Activated T-helper 1 cell treated with anti-CD3 and anti-CD28 coated beads, Interleukin-12 subunit alpha, Interleukin-12 subunit beta, Interleukin-2, Interleukin-4 antibody, amounts not matched to agents 30 ng/mL and 10 ng/mL and 1 ng/mL, durations not matched to agents 14 hours and 24 hours and 36 hours (primary cell): ENCODE measurements at regions not wholly inside any gene's neighbourhood (a gene's known extent, or its start where the extent isn't known, plus 50 kb on each side); places are given as distances from the start of the nearest gene placed in this dataset.
A peak's percentile ranks its signal among the peaks of the same experiment; 100 is the strongest.
"Not testable (repeated sequence)": the region's sequence is repeated elsewhere in the genome, so short reads cannot be mapped to it uniquely, and the experiment has no call there.

Experiments used
- DNase-seq: peaks from one replicate; pipeline ENCODE4 v3.0.0; 2021; ENCODE audit warnings: low spot score
- H3K27ac Mint-ChIP-seq: one replicate; pipeline ENCODE4 v1.8.0; 2021; ENCODE audit warnings: mild to moderate bottlenecking, mixed read lengths
- H3K27me3 Mint-ChIP-seq: one replicate; pipeline ENCODE4 v1.8.0; 2022; ENCODE audit warnings: mild to moderate bottlenecking, moderate library complexity, mixed read lengths; ENCODE audit not compliant: insufficient read depth
- H3K36me3 Mint-ChIP-seq: one replicate; pipeline ENCODE4 v1.8.0; 2021; ENCODE audit warnings: low read depth, mixed read lengths
- H3K4me1 Mint-ChIP-seq: one replicate; pipeline ENCODE4 v1.8.0; 2021; ENCODE audit warnings: low read depth, mixed read lengths
- H3K4me3 Mint-ChIP-seq: one replicate; pipeline ENCODE4 v1.8.0; 2021; ENCODE audit warnings: mild to moderate bottlenecking, moderate library complexity, mixed read lengths
- H3K9me3 Mint-ChIP-seq: one replicate; pipeline ENCODE4 v1.8.0; 2021; ENCODE audit warnings: mixed read lengths
- intact Hi-C: fragments of 100-400 bp; cut with micrococcal nuclease; formaldehyde crosslinking; loops from one replicate; pipeline ENCODE4 v1.15.1; 2024

- intact Hi-C loops: no loop called here
- H3K27me3 Mint-ChIP-seq: no peaks in the 10 kb centered on the region
- peaks cover 6% of the 10 kb centered on the region for H3K36me3 Mint-ChIP-seq
- DNase-seq: no peak
- H3K4me3 Mint-ChIP-seq: no peak overlapping the region
- peaks cover 13% of the 10 kb centered on the region for H3K9me3 Mint-ChIP-seq
- no peak overlapping the region for H3K27ac Mint-ChIP-seq
- H3K4me1 Mint-ChIP-seq: no peaks in the 10 kb centered on the region
Observed at GRCh38 chr2:144111437-144111836, 408.5 kb downstream of the ZEB2 start.

- intact Hi-C loops, H3K27me3 Mint-ChIP-seq, H3K36me3 Mint-ChIP-seq, H3K4me1 Mint-ChIP-seq, H3K27ac Mint-ChIP-seq, H3K4me3 Mint-ChIP-seq, DNase-seq: not testable (repeated sequence)
- peaks cover 32% of the 10 kb centered on the region for H3K9me3 Mint-ChIP-seq
Observed at GRCh38 chr2:144106104-144106503, 413.8 kb downstream of the ZEB2 start.

GRCh38 chr2:144102386-144102785, 417.5 kb downstream of the ZEB2 start:
- Mint-ChIP-seq H3K4me3 (no peak overlapping the region), H3K27ac (no peak overlapping the region), H3K36me3 (no peaks in the 10 kb centered on the region), H3K9me3 (peaks cover 27% of the 10 kb centered on the region), H3K27me3 (no peaks in the 10 kb centered on the region), H3K4me1 (no peaks in the 10 kb centered on the region)
- DNase-seq: no peak
- intact Hi-C loops: no loop called here

- DNase-seq: no peak
- no peaks in the 10 kb centered on the region for H3K27me3 Mint-ChIP-seq
- H3K4me3 Mint-ChIP-seq: no peak overlapping the region
- peaks cover 9% of the 10 kb centered on the region for H3K9me3 Mint-ChIP-seq
- no peak overlapping the region for H3K27ac Mint-ChIP-seq
- intact Hi-C loops: no loop called here
- no peaks in the 10 kb centered on the region for H3K4me1 Mint-ChIP-seq
- H3K36me3 Mint-ChIP-seq: no peaks in the 10 kb centered on the region
Observed at GRCh38 chr2:144099780-144100377, 420.0 kb downstream of the ZEB2 start.

- Mint-ChIP-seq H3K27ac (no peak overlapping the region), H3K9me3 (peaks cover 12% of the 10 kb centered on the region), H3K4me3 (no peak overlapping the region), H3K4me1 (no peaks in the 10 kb centered on the region), H3K27me3 (no peaks in the 10 kb centered on the region), H3K36me3 (no peaks in the 10 kb centered on the region)
- intact Hi-C loops: no loop called here
- DNase-seq: no peak
Observed at GRCh38 chr2:144099340-144099739, 420.6 kb downstream of the ZEB2 start.

- DNase-seq: no peak
Observed at GRCh38 chr2:144097440-144098225, 422.3 kb downstream of the ZEB2 start.

GRCh38 chr2:144096531-144096930, 423.4 kb downstream of the ZEB2 start:
- Mint-ChIP-seq H3K27ac (no peak overlapping the region), H3K27me3 (no peaks in the 10 kb centered on the region), H3K36me3 (peaks cover 2% of the 10 kb centered on the region), H3K4me3 (no peak overlapping the region), H3K4me1 (no peaks in the 10 kb centered on the region), H3K9me3 (peaks cover 20% of the 10 kb centered on the region)
- DNase-seq: no peak
- intact Hi-C loops: no loop called here

More at GRCh38 chr2:144097440-144098225, 422.3 kb downstream of the ZEB2 start:
- no peak overlapping the region for H3K4me3 Mint-ChIP-seq
- H3K4me1 Mint-ChIP-seq: no peaks in the 10 kb centered on the region
- no peaks in the 10 kb centered on the region for H3K27me3 Mint-ChIP-seq
- H3K9me3 Mint-ChIP-seq: peaks cover 17% of the 10 kb centered on the region
- intact Hi-C loops: no loop called here
- H3K27ac Mint-ChIP-seq: no peak overlapping the region
- H3K36me3 Mint-ChIP-seq: peaks cover 2% of the 10 kb centered on the region

GRCh38 chr2:144094408-144095151, 425.3 kb downstream of the ZEB2 start:
- H3K27ac Mint-ChIP-seq: no peak overlapping the region
- H3K4me3 Mint-ChIP-seq: no peak overlapping the region
- no peaks in the 10 kb centered on the region for H3K27me3 Mint-ChIP-seq
- intact Hi-C loops: no loop called here
- no peaks in the 10 kb centered on the region for H3K4me1 Mint-ChIP-seq
- peaks cover 2% of the 10 kb centered on the region for H3K36me3 Mint-ChIP-seq
- peaks cover 20% of the 10 kb centered on the region for H3K9me3 Mint-ChIP-seq
- no peak for DNase-seq

GRCh38 chr2:144091622-144092021, 428.3 kb downstream of the ZEB2 start:
- Mint-ChIP-seq H3K27ac (no peak overlapping the region), H3K9me3 (peaks cover 27% of the 10 kb centered on the region)
- intact Hi-C loops: no loop called here

GRCh38 chr2:144088863-144089262, 431.1 kb downstream of the ZEB2 start:
- peaks cover 11% of the 10 kb centered on the region for H3K4me1 Mint-ChIP-seq
- no peak for DNase-seq
- H3K27me3 Mint-ChIP-seq: no peaks in the 10 kb centered on the region
- peaks cover 14% of the 10 kb centered on the region for H3K9me3 Mint-ChIP-seq
- no peak overlapping the region for H3K27ac Mint-ChIP-seq
- intact Hi-C loops: no loop called here
- peaks cover 5% of the 10 kb centered on the region for H3K36me3 Mint-ChIP-seq
- no peak overlapping the region for H3K4me3 Mint-ChIP-seq

More at GRCh38 chr2:144091622-144092021, 428.3 kb downstream of the ZEB2 start:
- Mint-ChIP-seq H3K4me1 (peaks cover 10% of the 10 kb centered on the region), H3K4me3 (no peak overlapping the region), H3K27me3 (no peaks in the 10 kb centered on the region), H3K36me3 (peaks cover 4% of the 10 kb centered on the region)
- DNase-seq: no peak

- Mint-ChIP-seq H3K27me3 (no peaks in the 10 kb centered on the region), H3K4me1 (peaks cover 11% of the 10 kb centered on the region), H3K36me3 (peaks cover 4% of the 10 kb centered on the region), H3K9me3 (peaks cover 7% of the 10 kb centered on the region), H3K27ac (peak overlapping the region; percentile 11), H3K4me3 (no peak overlapping the region)
- no peak for DNase-seq
- intact Hi-C loops: loop anchor here (2.0 kb wide), 1 partner anchor 356 kb away; no protein-coding TSS in a partner anchor
Observed at GRCh38 chr2:144086965-144087364, 433.0 kb downstream of the ZEB2 start.

- no peak overlapping the region for H3K4me3 Mint-ChIP-seq
- DNase-seq: no peak
- intact Hi-C loops: no loop called here
- peaks cover 11% of the 10 kb centered on the region for H3K4me1 Mint-ChIP-seq
- no peaks in the 10 kb centered on the region for H3K27me3 Mint-ChIP-seq
- peaks cover 4% of the 10 kb centered on the region for H3K36me3 Mint-ChIP-seq
- H3K27ac Mint-ChIP-seq: no peak overlapping the region
- H3K9me3 Mint-ChIP-seq: peaks cover 7% of the 10 kb centered on the region
Observed at GRCh38 chr2:144085016-144085415, 434.9 kb downstream of the ZEB2 start.

- H3K27ac Mint-ChIP-seq: no peak overlapping the region
- H3K4me1 Mint-ChIP-seq: peaks cover 11% of the 10 kb centered on the region
- H3K9me3 Mint-ChIP-seq: peaks cover 7% of the 10 kb centered on the region
- no peak for DNase-seq
- no peaks in the 10 kb centered on the region for H3K27me3 Mint-ChIP-seq
- no peak overlapping the region for H3K4me3 Mint-ChIP-seq
- intact Hi-C loops: no loop called here
- H3K36me3 Mint-ChIP-seq: peaks cover 4% of the 10 kb centered on the region
Observed at GRCh38 chr2:144084114-144084661, 435.7 kb downstream of the ZEB2 start.
